Stimulated activated CD8-positive, alpha-beta memory T cell treated with anti-CD3 and anti-CD28 coated beads, Interleukin-2, amount 100 ng/mL, for 48 hours (primary cell): ENCODE measurements at regions not wholly inside any gene's neighbourhood (a gene's known extent, or its start where the extent isn't known, plus 50 kb on each side); places are given as distances from the start of the nearest gene placed in this dataset.
A peak's percentile ranks its signal among the peaks of the same experiment; 100 is the strongest.
"Not testable (repeated sequence)": the region's sequence is repeated elsewhere in the genome, so short reads cannot be mapped to it uniquely, and the experiment has no call there.

Source experiments
- DNase-seq, 2 donors: peaks; one replicate each; pipeline ENCODE4 v3.0.0-alpha.2; 2020; ENCODE audit warnings: low read depth in 2 of 2

GRCh38 chrX:131595120-131595519 is 51.2 kb downstream of the OR13H1 start:
- no peak for DNase-seq

- no peak for DNase-seq
Measured at GRCh38 chrX:131607792-131608369, 64.0 kb downstream of the OR13H1 start.

- no peak for DNase-seq
Measured at GRCh38 chrX:131609480-131609879, 65.6 kb downstream of the OR13H1 start.

GRCh38 chrX:131613260-131613659 is 69.4 kb downstream of the OR13H1 start:
- DNase-seq: no peak

- no peak for DNase-seq
Measured at GRCh38 chrX:131614241-131614640, 70.4 kb downstream of the OR13H1 start.

- DNase-seq: no peak
Measured at GRCh38 chrX:131617182-131617581, 73.3 kb downstream of the OR13H1 start.

- DNase-seq: no peak
Measured at GRCh38 chrX:131621650-131622049, 77.8 kb downstream of the OR13H1 start.

GRCh38 chrX:131626681-131627296 is 82.9 kb downstream of the OR13H1 start:
- no peak for DNase-seq

GRCh38 chrX:131630534-131630933 is 86.7 kb downstream of the OR13H1 start:
- no peak for DNase-seq

GRCh38 chrX:131633285-131633917 is 89.5 kb downstream of the OR13H1 start:
- no peak for DNase-seq

GRCh38 chrX:131634900-131635299 is 91.0 kb downstream of the OR13H1 start:
- no peak for DNase-seq

- DNase-seq: no peak
Measured at GRCh38 chrX:131646106-131646505, 102.2 kb downstream of the OR13H1 start.

GRCh38 chrX:131649741-131650140 is 105.9 kb downstream of the OR13H1 start:
- DNase-seq: no peak

- no peak for DNase-seq
Measured at GRCh38 chrX:131650637-131651410, 107.0 kb downstream of the OR13H1 start.

GRCh38 chrX:131663726-131664125 is 119.9 kb downstream of the OR13H1 start:
- not testable (repeated sequence) for DNase-seq

GRCh38 chrX:131671735-131672134 is 127.9 kb downstream of the OR13H1 start:
- DNase-seq: no peak

GRCh38 chrX:131675596-131676194 is 131.8 kb downstream of the OR13H1 start:
- DNase-seq: no peak

- peak; percentile 4 to 23 for DNase-seq
Measured at GRCh38 chrX:131677655-131678628, 134.1 kb downstream of the OR13H1 start.

GRCh38 chrX:131682735-131683134 is 138.9 kb downstream of the OR13H1 start:
- not testable (repeated sequence) for DNase-seq

- no peak for DNase-seq
Measured at GRCh38 chrX:131693359-131693758, 149.5 kb downstream of the OR13H1 start.

- not testable (repeated sequence) for DNase-seq
Measured at GRCh38 chrX:131696989-131697388, 153.1 kb downstream of the OR13H1 start.
